DMS 273 (cell line): ENCODE measurements at regions not wholly inside any gene's neighbourhood (a gene's known extent, or its start where the extent isn't known, plus 50 kb on each side); places are given as distances from the start of the nearest gene placed in this dataset.

ENCODE experiments used
- DNase-seq: peaks from one replicate; lab custom pipeline; 2025; ENCODE audit not compliant: unreplicated experiment; lab: John Stamatoyannopoulos, UW

GRCh38 chr19:29292153-29292552 lies 79.2 kb upstream of the UQCRFS1 start:
- DNase-seq, result no peak

- DNase-seq, result no peak
These were observed 79.6 kb upstream of the UQCRFS1 start for GRCh38 chr19:29292562-29292961.

DNA sequence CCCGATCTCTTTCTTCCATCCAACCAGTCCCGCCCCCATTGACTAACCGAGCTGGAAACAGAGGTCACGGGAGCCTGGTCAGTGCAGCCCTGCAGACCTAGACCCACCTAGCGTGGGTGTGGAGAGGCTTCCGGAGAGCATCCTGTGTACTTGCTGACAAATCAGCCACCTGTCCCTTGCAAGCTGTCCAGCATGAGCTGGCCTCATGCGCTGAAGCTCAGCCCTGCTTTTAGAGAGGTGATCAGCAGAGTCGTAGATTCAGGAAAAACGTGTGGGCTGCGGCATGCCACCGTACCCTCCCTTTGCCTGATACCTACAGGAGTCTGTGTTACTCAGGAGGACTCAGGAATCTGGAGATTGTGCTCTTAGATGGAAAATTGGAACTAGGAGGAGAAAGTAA lies 80.3 kb upstream of the UQCRFS1 start:
- no peak for DNase-seq

GRCh38 chr19:29293736-29294342 lies 80.9 kb upstream of the UQCRFS1 start:
- DNase-seq, result no peak

GRCh38 chr19:29294343-29294811 lies 81.4 kb upstream of the UQCRFS1 start:
- DNase-seq, result no peak

DNA sequence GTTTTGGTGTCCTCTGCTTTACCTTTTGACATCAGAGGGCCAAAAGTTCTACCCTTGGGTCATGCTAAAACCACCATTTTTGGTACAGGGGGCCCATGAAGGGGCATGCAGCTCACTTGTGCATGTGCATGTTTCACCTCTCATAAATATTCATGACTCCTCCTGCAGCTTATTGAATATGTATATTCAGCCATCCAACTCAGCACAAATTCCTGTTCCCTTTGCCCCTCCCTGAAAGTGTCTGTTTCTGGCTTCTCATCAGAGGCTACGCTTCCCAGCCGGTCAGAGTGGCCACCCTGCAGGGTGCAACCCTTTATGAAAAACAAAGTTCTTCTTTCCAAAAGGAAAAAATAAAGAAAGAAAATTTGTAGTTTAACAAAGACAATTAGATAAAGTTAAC lies 82.3 kb upstream of the UQCRFS1 start:
- no peak for DNase-seq

- no peak for DNase-seq
These were observed 84.4 kb upstream of the UQCRFS1 start for GRCh38 chr19:29297381-29297780.

- DNase-seq, result no peak
These were observed 86.7 kb upstream of the UQCRFS1 start for GRCh38 chr19:29299416-29300380.

GRCh38 chr19:29302002-29302928 lies 89.3 kb upstream of the UQCRFS1 start:
- DNase-seq, result no peak

GRCh38 chr19:29303069-29303718 lies 90.2 kb upstream of the UQCRFS1 start:
- DNase-seq, result no peak

DNA sequence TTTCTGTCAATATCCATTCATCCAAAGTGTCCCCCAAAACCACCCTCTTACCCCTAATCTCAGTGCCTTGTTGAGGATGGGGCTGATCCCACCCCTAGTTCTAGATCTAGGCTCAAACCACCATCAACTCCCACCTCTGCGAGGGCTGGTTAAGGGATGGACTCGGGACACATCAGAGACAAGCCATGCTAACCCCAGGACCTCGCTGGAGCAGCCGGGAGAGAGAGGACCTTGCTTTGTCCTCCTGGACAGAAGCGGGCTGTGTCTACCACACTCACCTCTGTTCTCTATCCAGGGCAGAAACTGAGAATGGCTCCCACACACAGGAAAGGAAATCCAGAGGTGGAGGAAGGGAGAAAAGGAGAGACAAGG lies 90.8 kb upstream of the UQCRFS1 start:
- no peak for DNase-seq

DNA sequence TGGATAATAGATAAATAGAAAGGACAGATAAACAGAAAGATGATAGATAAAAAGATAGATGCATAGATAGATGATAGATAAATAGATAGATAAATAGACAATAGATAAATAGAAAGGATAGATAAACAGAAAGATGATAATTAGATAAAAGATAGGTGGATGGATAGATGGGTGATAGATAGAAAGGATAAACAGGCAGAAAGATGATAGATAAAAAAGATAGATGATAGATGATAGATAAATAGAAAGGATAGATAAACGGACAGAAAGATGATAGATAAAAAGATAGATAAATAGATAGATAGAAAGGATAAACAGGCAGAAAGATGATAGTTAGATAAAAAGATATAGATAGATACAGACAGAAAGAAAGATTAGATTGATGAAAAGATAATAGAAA lies 92.3 kb upstream of the UQCRFS1 start:
- DNase-seq, result no peak

DNA sequence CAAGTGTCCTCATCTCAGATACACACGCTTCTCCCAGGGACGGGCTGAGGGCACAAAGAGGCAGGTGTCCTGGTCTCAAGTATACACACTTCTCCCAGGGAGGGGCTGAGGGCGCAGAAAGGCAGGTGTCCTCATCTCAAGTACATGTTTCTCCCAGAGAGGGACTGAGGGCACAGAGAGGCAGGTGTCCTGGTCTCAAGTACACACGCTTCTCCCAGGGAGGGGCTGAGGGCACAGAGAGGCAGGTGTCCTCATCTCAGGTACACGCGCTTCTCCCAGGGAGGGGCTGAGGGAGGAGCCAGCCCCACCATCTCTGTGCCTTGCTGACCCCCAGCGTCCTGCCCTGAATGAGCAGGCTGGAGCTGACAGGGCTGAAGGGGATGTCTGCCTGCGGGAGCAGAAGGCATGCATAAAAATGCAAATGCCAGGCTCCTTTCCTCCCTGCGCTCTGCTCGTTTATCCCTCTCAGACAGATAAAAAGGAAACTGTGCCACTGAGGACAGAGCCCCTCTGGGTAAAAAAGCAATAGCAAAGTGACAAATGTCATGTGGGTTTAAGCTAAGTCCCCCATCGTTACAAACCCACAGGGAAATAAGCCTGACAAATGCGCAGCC lies 96.1 kb upstream of the UQCRFS1 start:
- no peak for DNase-seq

DNA sequence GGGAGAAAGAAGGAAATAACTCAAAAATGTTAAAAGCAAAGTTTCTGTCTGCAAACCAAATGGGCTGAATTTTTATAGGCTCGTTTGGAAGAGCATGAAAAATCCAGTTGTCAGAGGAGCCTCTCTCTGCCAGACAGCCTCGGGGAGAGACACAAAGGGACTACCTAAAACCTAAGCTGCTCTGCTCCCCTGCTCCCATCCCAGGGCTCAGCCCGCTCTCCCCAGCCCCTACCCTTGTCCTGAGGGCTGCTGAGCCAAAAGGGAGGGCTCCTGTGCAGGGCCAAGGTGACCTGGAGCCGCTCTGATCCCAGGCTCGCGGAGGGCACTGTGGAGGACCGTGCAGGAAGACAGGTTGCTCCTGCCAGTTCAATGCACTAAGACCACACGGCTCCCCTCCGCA lies 96.7 kb upstream of the UQCRFS1 start:
- DNase-seq, result no peak

DNA sequence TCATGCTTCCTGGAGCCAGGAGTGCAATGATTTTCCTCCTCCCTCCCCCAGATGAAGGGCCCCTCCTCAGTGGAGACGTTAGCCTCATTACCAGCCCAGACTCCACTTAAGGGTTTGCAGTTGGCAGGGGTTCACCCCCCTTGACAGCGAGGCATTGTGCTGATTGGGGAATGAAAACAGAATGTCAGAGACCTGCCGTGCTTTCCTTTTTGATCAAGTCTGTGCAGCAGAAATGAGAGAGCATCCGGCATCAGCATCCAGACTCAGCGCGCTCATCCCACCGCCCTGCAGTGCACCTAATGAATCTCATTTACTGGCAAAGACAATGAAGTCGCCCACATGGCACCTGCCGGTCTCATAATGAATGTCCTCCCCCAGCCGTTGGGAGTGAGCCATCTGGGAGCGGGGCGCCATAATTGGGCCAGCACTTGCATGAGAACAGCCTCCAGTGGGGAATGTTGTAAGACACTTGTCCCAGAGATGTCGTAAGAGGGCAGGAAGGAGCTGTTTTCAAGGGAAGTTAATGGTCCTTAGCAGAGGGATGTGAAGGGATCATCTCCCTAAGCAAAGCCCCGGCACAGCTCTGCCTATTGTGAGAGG lies 98.3 kb upstream of the UQCRFS1 start:
- peak; percentile 80 for DNase-seq

DNA sequence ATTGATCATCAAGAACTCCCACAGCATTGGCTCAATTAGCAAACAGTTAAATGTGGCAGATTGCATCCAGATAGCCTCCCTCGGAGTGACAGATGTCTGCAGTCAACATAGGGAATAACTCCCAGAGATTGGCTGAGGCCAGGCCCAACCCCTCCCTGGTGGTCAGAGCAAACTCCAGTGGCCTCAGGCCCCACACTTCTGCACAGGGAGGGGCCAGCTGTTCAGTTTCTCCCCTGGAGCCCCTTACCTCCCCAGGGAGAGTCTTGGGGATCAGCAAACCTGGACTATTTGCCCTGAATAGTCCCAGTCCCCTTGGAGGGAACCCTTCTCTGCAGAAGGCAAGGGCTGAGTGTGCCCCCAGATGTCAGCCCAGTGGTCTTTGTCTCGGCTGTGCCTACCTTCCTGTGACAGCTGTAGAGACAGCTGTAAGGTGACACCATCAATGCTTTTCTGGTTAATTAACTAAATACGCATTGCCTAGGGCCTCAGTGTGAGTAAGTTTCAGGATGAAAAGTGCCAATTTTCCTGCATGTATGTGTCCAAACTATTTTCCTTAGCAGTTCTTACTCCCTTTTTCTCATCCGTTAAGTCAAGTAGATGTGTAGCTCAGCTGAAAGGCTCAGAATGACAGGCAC lies 102.7 kb upstream of the UQCRFS1 start:
- DNase-seq, result peak; percentile 86

DNA sequence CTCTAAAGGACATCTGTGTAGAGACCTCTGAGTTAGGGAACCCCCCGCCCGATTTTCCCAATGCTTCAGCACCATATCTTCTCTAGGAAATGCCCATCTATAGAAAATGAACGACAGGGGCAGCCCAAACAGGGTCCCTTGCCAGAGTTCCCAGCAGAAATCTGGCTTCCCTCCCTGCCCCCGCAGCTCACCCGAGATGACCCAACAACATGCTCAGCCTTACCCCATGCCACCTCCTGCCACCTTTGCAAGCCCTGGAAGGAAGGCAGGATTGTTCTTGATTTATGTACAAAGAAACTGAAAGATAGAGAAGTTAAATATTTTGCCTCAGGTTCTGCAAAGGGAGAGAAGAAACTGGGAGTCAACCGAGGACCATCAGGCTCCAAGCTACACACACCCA lies 105.6 kb upstream of the UQCRFS1 start:
- DNase-seq, result peak; percentile 44

DNA sequence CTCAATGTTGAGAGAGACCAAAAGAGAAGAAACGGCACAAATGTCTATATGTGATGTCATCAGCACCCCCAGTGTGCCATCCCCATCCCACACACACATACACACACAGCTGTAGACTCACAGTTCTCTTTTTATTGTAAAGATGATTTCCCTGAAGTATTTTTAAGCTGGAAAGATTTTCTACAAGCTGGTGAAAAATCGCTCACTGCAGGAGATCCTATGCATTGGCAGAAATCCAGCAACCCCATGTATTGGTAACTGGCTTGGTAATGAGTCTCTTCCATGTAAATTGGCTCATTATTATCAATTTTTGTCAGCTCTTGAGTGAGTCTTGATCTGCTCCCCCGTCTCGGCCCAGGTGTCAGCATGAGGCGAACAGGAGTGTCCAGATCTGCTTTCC lies 107.1 kb upstream of the UQCRFS1 start:
- DNase-seq, result peak; percentile 53

DNA sequence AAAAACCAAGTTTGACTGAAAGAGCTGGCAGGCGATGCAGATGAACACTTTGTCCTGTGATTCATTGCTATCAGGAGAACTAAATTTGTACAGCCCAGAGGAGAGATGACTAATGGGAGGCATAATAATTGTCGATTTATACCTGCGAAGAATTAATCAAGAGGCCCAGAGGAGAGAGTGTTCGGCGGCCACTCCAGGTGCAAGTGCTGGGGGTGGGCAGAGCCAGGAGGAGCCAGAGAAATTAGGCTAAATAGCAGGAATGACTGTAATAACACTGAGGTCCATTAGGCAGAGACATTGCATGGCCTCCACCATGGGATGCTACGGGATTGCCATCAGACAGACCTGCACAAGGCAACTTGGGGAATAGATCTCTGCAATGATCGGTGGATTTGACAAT lies 107.7 kb upstream of the UQCRFS1 start:
- DNase-seq, result no peak

GRCh38 chr19:29321116-29321515 lies 108.2 kb upstream of the UQCRFS1 start:
- DNase-seq, result no peak
